Superior temporal gyrus (tissue), 1 donor: ENCODE measurements at regions not wholly inside any gene's neighbourhood (a gene's known extent, or its start where the extent isn't known, plus 50 kb on each side); places are given as distances from the start of the nearest gene placed in this dataset.

ENCODE experiments used
- DNase-seq: peaks from one replicate; pipeline ENCODE4 v3.0.0-alpha.2; 2016; ENCODE audit errors: extremely low spot score

- no peak for DNase-seq
Measured at GRCh38 chr5:114250536-114250935, 111.3 kb upstream of the KCNN2 start.

- DNase-seq, result no peak
Measured at GRCh38 chr5:114252226-114252625, 109.6 kb upstream of the KCNN2 start.

GRCh38 chr5:114255260-114255659, 106.6 kb upstream of the KCNN2 start:
- no peak for DNase-seq

GRCh38 chr5:114261989-114262388, 99.9 kb upstream of the KCNN2 start:
- no peak for DNase-seq

GRCh38 chr5:114265432-114266060, 96.3 kb upstream of the KCNN2 start:
- DNase-seq, result no peak

GRCh38 chr5:114266374-114266773, 95.5 kb upstream of the KCNN2 start:
- DNase-seq, result no peak

GRCh38 chr5:114296191-114296590, 65.7 kb upstream of the KCNN2 start:
- no peak for DNase-seq

GRCh38 chr5:114297915-114298314, 64.0 kb upstream of the KCNN2 start:
- DNase-seq, result no peak

- no peak for DNase-seq
Measured at GRCh38 chr5:114305402-114306207, 56.3 kb upstream of the KCNN2 start.

GRCh38 chr5:114308017-114308416, 53.9 kb upstream of the KCNN2 start:
- no peak for DNase-seq

- no peak for DNase-seq
Measured at GRCh38 chr5:114308508-114308907, 53.4 kb upstream of the KCNN2 start.

- DNase-seq, result no peak
Measured at GRCh38 chr5:114310666-114311065, 51.2 kb upstream of the KCNN2 start.

- no peak for DNase-seq
Measured at GRCh38 chr5:114311281-114311680, 50.6 kb upstream of the KCNN2 start.

- no peak for DNase-seq
Measured at GRCh38 chr5:114311968-114312367, 49.9 kb upstream of the KCNN2 start.
